ENCODE measurements at regions not wholly inside any gene's neighbourhood (a gene's known extent, or its start where the extent isn't known, plus 50 kb on each side); places are given as distances from the start of the nearest gene placed in this dataset.

DNA sequence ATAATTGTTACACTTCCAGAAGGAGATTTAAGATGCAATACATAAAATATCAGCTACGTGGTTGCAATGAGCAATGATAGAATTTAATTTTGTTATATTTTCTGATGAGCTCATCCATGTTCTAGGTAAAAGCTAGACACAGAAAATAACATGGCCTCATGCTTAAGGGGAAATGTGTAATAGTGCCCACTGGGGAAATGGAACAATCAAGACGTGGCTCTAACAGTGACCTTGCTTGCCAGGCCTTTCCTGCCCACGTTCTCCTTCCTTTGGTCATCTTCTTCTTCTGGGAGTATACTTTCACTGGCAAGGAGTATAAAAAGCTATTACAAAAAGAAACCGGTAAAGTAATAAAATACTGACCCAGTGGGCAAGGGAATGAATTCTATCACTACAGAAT, 116.2 kb upstream of the TMEM161B start:
- TF ChIP-seq POLR2A (IDR thresholded peaks at IDR 0.05): no peak
- TF ChIP-seq, protein P1, sequence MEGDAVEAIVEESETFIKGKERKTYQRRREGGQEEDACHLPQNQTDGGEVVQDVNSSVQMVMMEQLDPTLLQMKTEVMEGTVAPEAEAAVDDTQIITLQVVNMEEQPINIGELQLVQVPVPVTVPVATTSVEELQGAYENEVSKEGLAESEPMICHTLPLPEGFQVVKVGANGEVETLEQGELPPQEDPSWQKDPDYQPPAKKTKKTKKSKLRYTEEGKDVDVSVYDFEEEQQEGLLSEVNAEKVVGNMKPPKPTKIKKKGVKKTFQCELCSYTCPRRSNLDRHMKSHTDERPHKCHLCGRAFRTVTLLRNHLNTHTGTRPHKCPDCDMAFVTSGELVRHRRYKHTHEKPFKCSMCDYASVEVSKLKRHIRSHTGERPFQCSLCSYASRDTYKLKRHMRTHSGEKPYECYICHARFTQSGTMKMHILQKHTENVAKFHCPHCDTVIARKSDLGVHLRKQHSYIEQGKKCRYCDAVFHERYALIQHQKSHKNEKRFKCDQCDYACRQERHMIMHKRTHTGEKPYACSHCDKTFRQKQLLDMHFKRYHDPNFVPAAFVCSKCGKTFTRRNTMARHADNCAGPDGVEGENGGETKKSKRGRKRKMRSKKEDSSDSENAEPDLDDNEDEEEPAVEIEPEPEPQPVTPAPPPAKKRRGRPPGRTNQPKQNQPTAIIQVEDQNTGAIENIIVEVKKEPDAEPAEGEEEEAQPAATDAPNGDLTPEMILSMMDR (IDR thresholded peaks at IDR 0.05): no peak
